Omental fat pad (tissue), 3 donors: ENCODE measurements at regions not wholly inside any gene's neighbourhood (a gene's known extent, or its start where the extent isn't known, plus 50 kb on each side); places are given as distances from the start of the nearest gene placed in this dataset.

Experiments
- ATAC-seq: fragments of 150-250 bp; one replicate; pipeline ENCODE4 v1.9.1; 2016; ENCODE audit warnings: mild to moderate bottlenecking, moderate library complexity; ENCODE audit not compliant: low FRiP score
- DNase-seq: peaks from one replicate; pipeline ENCODE4 v3.0.0-alpha.2; 2019; ENCODE audit warnings: low spot score
- TF ChIP-seq, protein P1 (sequence below), 3 donors: fragments of 450-650 bp; IDR thresholded peaks; one replicate each; pipeline ENCODE4 v1.5.1; 2016 to 2017; ENCODE audit warnings: antibody characterized with exemption in 3 of 3, mild to moderate bottlenecking in 3 of 3, moderate library complexity in 2 of 3

DNA sequence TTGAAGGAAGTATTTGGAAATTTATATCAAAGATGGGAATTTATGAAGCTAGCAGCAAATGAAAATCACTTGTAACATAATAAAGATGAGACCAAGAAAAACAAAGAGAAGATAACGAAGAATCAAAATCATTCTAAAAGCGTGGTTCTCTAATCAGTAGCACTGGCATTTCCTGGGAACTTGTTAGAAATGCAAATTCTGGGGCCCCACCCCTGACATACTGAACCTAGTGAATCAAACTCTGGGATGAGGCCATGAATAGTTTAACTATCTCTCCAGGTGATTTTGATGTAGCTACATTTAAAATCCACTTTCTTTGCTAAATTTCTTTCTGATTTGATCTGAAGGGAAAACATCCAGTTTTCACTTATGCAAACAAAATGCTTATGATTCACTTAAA lies 1075.6 kb downstream of the HACE1 start:
- ATAC-seq (no peak), DNase-seq (no peak)
- TF ChIP-seq, protein P1, sequence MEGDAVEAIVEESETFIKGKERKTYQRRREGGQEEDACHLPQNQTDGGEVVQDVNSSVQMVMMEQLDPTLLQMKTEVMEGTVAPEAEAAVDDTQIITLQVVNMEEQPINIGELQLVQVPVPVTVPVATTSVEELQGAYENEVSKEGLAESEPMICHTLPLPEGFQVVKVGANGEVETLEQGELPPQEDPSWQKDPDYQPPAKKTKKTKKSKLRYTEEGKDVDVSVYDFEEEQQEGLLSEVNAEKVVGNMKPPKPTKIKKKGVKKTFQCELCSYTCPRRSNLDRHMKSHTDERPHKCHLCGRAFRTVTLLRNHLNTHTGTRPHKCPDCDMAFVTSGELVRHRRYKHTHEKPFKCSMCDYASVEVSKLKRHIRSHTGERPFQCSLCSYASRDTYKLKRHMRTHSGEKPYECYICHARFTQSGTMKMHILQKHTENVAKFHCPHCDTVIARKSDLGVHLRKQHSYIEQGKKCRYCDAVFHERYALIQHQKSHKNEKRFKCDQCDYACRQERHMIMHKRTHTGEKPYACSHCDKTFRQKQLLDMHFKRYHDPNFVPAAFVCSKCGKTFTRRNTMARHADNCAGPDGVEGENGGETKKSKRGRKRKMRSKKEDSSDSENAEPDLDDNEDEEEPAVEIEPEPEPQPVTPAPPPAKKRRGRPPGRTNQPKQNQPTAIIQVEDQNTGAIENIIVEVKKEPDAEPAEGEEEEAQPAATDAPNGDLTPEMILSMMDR (IDR thresholded peaks at IDR 0.05) = no peak

DNA sequence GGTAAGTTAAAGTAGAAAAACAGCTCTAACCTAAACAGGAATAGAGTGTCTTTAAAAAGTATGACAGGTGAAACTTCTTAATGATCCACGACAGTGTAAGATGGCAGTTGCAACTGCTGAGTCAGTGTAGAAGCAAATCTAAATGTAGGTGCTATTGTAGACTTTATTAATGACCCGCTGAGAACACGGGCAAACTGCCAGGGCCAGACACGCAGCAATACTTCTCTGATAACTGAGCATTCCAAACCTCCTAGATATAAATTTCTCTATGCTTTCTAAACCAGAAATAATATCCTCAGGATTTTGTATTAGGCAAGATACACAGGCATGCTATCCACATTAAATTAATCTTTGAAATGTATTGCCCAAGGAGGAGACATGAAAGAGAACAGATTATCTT lies 1076.4 kb downstream of the HACE1 start:
- ATAC-seq (no peak), DNase-seq (no peak)
- TF ChIP-seq, protein P1 (IDR thresholded peaks at IDR 0.05) = no peak

DNA sequence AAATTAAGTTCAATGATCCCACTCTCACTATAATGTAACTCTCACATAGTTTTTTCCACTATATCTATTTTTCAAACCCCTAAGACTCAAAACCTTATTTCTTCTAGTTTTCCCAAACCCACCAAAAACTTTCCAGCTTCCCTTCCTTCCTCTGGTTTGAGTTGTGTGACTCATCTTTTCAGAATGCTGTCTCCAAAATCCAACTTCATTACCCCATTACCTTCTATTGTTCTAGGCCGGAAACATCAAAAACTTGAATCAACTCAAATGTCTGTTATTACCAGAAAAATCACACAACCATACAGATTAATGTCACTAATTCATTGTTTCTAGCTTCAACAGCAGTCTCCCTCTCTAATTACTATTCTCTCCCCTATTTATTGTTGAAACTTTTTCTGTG lies 1090.3 kb downstream of the HACE1 start:
- DNase-seq (no peak), ATAC-seq (no peak)
- TF ChIP-seq, protein P1 (IDR thresholded peaks at IDR 0.05) = no peak

DNA sequence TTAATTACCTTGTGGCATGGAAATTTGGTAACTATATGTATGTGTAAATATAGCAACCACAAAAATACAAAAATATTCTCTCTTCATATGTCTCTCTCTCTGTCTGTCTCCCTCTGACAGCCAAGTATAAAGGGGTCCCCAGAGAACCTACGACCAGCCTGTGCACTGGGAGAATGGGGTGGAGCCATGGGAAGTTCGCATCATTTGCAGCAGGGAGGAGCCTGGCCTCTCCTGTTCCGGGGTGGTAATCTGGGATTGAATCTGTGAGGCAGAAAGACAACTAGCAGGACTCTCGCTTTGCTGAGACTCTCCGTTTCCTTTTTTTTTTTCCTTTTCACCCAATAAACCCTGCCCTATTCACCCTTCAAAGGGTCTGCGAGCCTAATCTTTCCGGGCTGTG lies 1109.1 kb downstream of the HACE1 start:
- TF ChIP-seq, protein P1 (IDR thresholded peaks at IDR 0.05) = no peak
- no peak for ATAC-seq
- no peak for DNase-seq

DNA sequence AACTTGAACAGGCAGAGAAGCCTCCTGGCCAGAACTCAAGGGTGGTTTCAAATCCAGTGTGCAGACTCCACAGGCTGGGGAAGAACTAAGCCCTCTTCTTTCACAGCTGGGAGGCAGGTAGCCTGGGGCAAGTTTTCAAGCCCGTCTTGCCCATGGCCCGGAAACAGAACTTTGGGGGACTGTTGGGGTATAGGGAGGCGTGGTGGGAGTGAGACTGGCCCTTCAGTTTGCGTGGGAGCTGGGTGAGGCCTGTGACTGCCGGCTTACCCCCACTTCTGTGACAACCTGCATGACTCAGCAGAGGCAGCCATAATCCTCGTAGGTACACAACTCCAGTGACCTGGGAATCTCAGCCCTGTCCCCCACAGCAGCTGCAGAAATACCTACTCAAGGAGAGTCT lies 1125.7 kb downstream of the HACE1 start:
- ATAC-seq = no peak
- DNase-seq = no peak
- TF ChIP-seq, protein P1 (IDR thresholded peaks at IDR 0.05) = no peak

DNA sequence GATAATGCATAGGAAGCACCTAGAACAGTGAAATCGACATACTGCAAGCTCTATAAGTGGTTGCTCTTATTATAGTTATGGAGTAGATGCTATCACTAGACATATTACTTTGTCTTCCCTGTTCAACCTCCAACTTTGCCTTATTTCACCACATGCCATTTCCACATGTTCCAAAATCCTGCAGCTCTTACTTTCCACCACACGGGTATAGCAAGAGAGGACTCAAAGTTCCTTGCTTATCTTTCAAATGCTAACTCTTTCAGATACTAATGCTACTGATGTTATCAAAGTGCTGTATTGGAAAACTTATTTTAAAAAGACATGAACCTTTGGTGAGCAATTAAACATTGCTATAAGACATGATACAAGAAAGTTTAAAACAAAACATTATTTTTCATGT lies 1130.1 kb downstream of the HACE1 start:
- TF ChIP-seq, protein P1 (IDR thresholded peaks at IDR 0.05) = no peak
- DNase-seq (no peak), ATAC-seq (no peak)

DNA sequence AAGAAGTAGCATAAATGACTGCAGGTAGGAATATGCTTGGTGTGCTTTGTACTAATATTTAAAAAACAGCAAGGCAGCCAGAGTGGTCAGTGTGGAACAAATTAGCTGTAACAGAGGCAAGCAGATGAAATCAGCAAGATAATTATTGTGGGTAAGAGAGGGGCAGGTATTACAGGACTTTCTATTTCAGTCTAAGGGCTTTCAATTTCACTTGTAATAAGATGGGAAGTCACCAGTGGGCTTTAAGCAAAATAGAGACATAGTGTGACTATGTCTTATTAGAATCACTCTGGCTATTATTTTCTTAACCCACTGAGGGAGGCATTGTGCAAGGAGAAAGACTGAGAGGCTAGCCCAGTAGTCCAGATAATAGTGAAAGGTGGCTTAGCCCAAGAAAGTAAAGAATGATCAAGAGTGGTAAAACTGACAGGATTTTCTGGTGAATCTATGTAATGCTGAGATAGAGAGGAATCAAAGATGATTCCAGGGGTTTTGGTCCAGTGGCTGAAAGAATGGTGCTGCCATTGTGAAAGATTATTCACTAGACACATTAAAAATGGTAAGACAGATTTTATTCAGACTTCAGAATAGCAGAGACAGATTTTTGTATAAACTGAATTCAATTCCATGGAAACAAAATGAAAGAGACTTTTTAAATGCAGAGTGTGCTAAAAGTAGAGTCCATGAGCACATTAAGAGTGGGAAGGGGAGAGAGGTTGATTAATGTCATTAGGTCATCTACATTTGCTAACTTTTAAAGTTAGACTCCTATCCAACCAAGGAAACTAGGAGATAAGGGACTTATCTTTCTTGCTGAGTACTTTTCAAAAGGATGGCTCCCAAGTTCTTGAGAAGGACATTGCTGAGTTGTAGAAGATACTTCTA lies 1136.0 kb downstream of the HACE1 start:
- no peak for DNase-seq
- ATAC-seq = no peak
- TF ChIP-seq, protein P1 (IDR thresholded peaks at IDR 0.05) = no peak
